Mesendoderm (in vitro differentiated cells): ENCODE measurements at regions not wholly inside any gene's neighbourhood (a gene's known extent, or its start where the extent isn't known, plus 50 kb on each side); places are given as distances from the start of the nearest gene placed in this dataset.

Experiments used
- DNase-seq: peaks from one replicate; pipeline ENCODE4 v3.0.0; 2013
- H2AK5ac ChIP-seq: 2 replicates; pipeline ENCODE4 v1.6.1; 2013; ENCODE audit warnings: low read length, inconsistent platforms
- H2BK120ac ChIP-seq: 2 replicates; pipeline ENCODE4 v1.6.1; 2013; ENCODE audit warnings: low read depth, mild to moderate bottlenecking, low read length, moderate library complexity, mixed read lengths
- H2BK15ac ChIP-seq: replicated peaks from 2 replicates; pipeline ENCODE4 v1.6.1; 2013; ENCODE audit warnings: low read depth, mild to moderate bottlenecking, moderate library complexity
- H2BK5ac ChIP-seq: 2 replicates; pipeline ENCODE4 v1.6.1; 2013; ENCODE audit warnings: low read length, inconsistent platforms
- H3K18ac ChIP-seq: 2 replicates; pipeline ENCODE4 v1.6.1; 2013; ENCODE audit warnings: mild to moderate bottlenecking, low read length, mixed read lengths
- H3K23ac ChIP-seq: one replicate; pipeline ENCODE4 v1.6.1; 2013; ENCODE audit warnings: low read length
- H3K27ac ChIP-seq: 2 replicates; pipeline ENCODE4 v1.5.1; 2013; ENCODE audit warnings: low read depth, mild to moderate bottlenecking, inconsistent platforms, low read length, moderate library complexity
- H3K27me3 ChIP-seq: 2 replicates; pipeline ENCODE4 v1.6.1; 2013; ENCODE audit warnings: low read length, control low read depth, mild to moderate bottlenecking, inconsistent platforms; ENCODE audit not compliant: insufficient read depth, poor library complexity
- H3K36me3 ChIP-seq: 2 replicates; pipeline ENCODE4 v1.6.1; 2013; ENCODE audit warnings: low read length, inconsistent platforms; ENCODE audit not compliant: control insufficient read depth, insufficient read depth
- H3K4ac ChIP-seq: one replicate; pipeline ENCODE4 v1.6.1; 2013; ENCODE audit warnings: low read depth, mild to moderate bottlenecking, low read length, moderate library complexity
- H3K4me1 ChIP-seq: 2 replicates; pipeline ENCODE4 v1.6.1; 2013; ENCODE audit warnings: low read depth, low read length, inconsistent platforms; ENCODE audit not compliant: control insufficient read depth
- H3K4me2 ChIP-seq: 2 replicates; pipeline ENCODE4 v1.6.1; 2013; ENCODE audit warnings: low read length
- H3K4me3 ChIP-seq: 2 replicates; pipeline ENCODE4 v1.5.1; 2013; ENCODE audit warnings: mild to moderate bottlenecking, low read length
- H3K56ac ChIP-seq: one replicate; pipeline ENCODE4 v1.6.1; 2013; ENCODE audit warnings: low read length
- H3K79me1 ChIP-seq: 2 replicates; pipeline ENCODE4 v1.6.1; 2013; ENCODE audit warnings: low read length, inconsistent platforms
- H3K79me2 ChIP-seq: 2 replicates; pipeline ENCODE4 v1.6.1; 2013; ENCODE audit warnings: mild to moderate bottlenecking, low read length; ENCODE audit not compliant: control insufficient read depth, insufficient read depth
- H3K9ac ChIP-seq: 2 replicates; pipeline ENCODE4 v1.6.1; 2013; ENCODE audit warnings: low read length, inconsistent platforms
- H4K5ac ChIP-seq: one replicate; pipeline ENCODE4 v1.6.1; 2013; ENCODE audit warnings: low read length
- H4K8ac ChIP-seq: one replicate; pipeline ENCODE4 v1.6.1; 2013; ENCODE audit warnings: low read depth, mild to moderate bottlenecking, control low read depth, low read length, moderate library complexity
- WGBS: extraction: QIAGEN DNeasy Blood & Tissue Kit; methylation state at CpG from one replicate; pipeline ENCODE4 v1.1.7; 2013; ENCODE audit warnings: low lambda C conversion rate, missing lambda C conversion rate; ENCODE audit not compliant: insufficient coverage; ENCODE audit errors: extremely low coverage; 5-methylcytosine and 5-hydroxymethylcytosine counted together

DNA sequence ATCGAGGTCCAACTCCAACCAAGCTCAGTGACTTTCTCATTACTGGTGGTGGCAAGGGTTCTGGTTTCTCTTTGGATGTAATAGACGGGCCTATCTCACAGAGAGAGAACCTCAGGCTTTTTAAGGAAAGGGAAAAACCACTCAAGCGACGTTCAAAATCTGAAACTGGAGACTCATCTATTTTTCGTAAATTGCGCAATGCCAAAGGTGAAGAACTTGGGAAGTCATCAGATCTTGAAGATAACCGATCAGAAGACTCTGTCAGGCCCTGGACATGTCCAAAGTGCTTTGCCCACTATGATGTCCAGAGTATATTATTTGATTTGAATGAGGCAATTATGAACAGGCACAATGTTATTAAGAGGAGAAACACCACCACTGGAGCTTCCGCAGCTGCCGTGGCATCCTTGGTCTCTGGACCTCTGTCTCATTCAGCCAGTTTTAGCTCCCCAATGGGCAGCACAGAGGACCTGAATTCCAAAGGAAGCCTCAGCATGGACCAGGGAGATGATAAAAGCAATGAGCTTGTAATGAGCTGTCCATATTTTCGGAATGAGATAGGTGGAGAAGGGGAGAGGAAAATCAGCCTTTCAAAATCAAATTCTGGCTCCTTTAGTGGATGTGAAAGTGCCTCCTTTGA lies 343.5 kb upstream of the RGS6 start:
- Histone ChIP-seq H3K27ac (no peak overlapping the region), H3K9ac (no peak overlapping the region), H3K4me3 (no peak overlapping the region), H3K56ac (no peak overlapping the region), H3K27me3 (no peaks in the 10 kb centered on the region), H3K79me1 (peaks cover 5% of the 10 kb centered on the region), H2BK15ac (no peak overlapping the region), H3K4me2 (no peak overlapping the region), H2BK5ac (no peak overlapping the region), H4K8ac (no peak overlapping the region), H3K4me1 (no peaks in the 10 kb centered on the region), H2BK120ac (no peak overlapping the region), H3K23ac (no peak overlapping the region), H3K79me2 (no peaks in the 10 kb centered on the region), H3K36me3 (no peaks in the 10 kb centered on the region), H4K5ac (no peak overlapping the region), H3K4ac (no peak overlapping the region), H2AK5ac (no peak overlapping the region), H3K18ac (no peak overlapping the region)
- no CpG with 5 or more reads among the region's 10 CpGs for WGBS
- no peak for DNase-seq

DNA sequence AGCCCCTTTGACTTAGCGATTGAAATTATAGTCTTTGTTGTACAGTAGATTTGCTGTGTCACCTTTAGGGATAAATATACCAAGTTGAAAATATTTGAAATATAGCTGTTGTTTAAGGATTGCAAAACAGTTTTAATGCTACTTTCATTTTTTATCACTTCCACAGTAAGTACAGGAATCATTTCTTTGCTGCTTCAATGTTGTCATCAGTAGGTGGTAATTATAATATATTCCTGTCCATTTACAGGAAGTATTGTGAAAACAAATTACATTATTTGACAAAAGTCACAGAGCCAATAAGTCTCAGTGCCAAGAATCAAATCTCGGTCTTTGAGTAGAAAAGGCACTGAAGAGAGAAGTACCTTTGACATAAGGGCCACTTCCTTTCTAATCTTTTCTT lies 342.6 kb upstream of the RGS6 start:
- H3K4me3 ChIP-seq, result no peak overlapping the region
- H3K56ac ChIP-seq, result no peak overlapping the region
- no peaks in the 10 kb centered on the region for H3K79me2 ChIP-seq
- H2AK5ac ChIP-seq, result no peak overlapping the region
- no peak overlapping the region for H4K5ac ChIP-seq
- DNase-seq, result no peak
- H3K4ac ChIP-seq, result no peak overlapping the region
- H3K4me2 ChIP-seq, result no peak overlapping the region
- no peaks in the 10 kb centered on the region for H3K4me1 ChIP-seq
- H2BK5ac ChIP-seq, result no peak overlapping the region
- no peak overlapping the region for H3K9ac ChIP-seq
- H3K36me3 ChIP-seq, result no peaks in the 10 kb centered on the region
- H3K27ac ChIP-seq, result no peak overlapping the region
- no peak overlapping the region for H2BK120ac ChIP-seq
- no peak overlapping the region for H2BK15ac ChIP-seq
- no CpG with 5 or more reads among the region's 2 CpGs for WGBS
- H3K18ac ChIP-seq, result no peak overlapping the region
- no peaks in the 10 kb centered on the region for H3K27me3 ChIP-seq
- peaks cover 5% of the 10 kb centered on the region for H3K79me1 ChIP-seq
- no peak overlapping the region for H4K8ac ChIP-seq
- H3K23ac ChIP-seq, result no peak overlapping the region

DNA sequence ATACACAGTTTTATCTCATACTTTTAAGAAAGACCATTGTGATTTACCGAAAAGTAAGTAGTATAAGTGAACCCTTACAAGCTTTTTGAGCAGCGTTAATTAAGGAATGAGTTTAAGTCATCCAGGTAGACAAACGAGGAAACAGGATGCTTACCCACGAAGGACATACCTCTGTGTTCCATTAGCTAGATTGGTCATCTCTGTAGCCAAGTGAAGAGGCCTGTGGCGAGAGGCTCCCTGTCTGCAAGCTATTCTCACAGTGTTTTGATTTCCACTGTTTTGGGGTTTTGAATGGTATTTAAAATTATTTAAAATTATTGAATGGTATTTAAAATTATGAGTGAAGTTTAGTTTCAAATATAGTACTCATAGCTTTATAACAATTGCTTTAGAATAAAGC lies 342.1 kb upstream of the RGS6 start:
- H4K5ac ChIP-seq, result no peak overlapping the region
- H3K18ac ChIP-seq, result no peak overlapping the region
- H2BK5ac ChIP-seq, result no peak overlapping the region
- H4K8ac ChIP-seq, result no peak overlapping the region
- H3K36me3 ChIP-seq, result no peaks in the 10 kb centered on the region
- no peak overlapping the region for H3K4ac ChIP-seq
- H3K4me1 ChIP-seq, result no peaks in the 10 kb centered on the region
- no peak overlapping the region for H2AK5ac ChIP-seq
- peaks cover 5% of the 10 kb centered on the region for H3K79me1 ChIP-seq
- H3K23ac ChIP-seq, result no peak overlapping the region
- H2BK15ac ChIP-seq, result no peak overlapping the region
- H3K4me3 ChIP-seq, result no peak overlapping the region
- DNase-seq, result no peak
- no peak overlapping the region for H3K56ac ChIP-seq
- no peak overlapping the region for H3K27ac ChIP-seq
- no peak overlapping the region for H3K4me2 ChIP-seq
- no peak overlapping the region for H3K9ac ChIP-seq
- H3K79me2 ChIP-seq, result no peaks in the 10 kb centered on the region
- no CpG with 5 or more reads among the region's 5 CpGs for WGBS
- no peaks in the 10 kb centered on the region for H3K27me3 ChIP-seq
- no peak overlapping the region for H2BK120ac ChIP-seq

DNA sequence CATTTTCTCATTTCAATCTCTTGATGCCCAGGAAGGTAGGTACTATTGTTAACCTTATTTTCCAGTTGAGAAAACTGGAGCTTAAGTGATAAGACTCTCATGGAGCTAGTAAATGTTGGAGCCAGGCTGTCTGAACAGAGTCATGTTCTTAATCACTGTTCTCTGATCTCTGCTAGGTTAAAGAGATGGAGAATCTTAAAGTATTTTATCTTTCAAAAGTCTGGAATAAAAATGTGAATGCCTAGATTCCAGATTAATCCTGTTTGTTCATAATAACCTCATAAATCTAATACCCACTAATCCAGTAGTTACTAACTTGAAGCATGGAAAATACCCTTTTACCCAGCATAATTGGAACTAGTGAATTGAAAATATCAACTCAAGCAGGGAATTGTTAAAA lies 341.0 kb upstream of the RGS6 start:
- H3K36me3 ChIP-seq, result no peaks in the 10 kb centered on the region
- no peak overlapping the region for H4K5ac ChIP-seq
- no peak overlapping the region for H3K27ac ChIP-seq
- no peak overlapping the region for H3K4me2 ChIP-seq
- no peak overlapping the region for H2BK5ac ChIP-seq
- peaks cover 5% of the 10 kb centered on the region for H3K79me1 ChIP-seq
- no peak overlapping the region for H2AK5ac ChIP-seq
- H3K56ac ChIP-seq, result no peak overlapping the region
- no peak overlapping the region for H3K23ac ChIP-seq
- H2BK120ac ChIP-seq, result no peak overlapping the region
- no peak overlapping the region for H3K4me3 ChIP-seq
- no peak overlapping the region for H3K18ac ChIP-seq
- H3K9ac ChIP-seq, result no peak overlapping the region
- DNase-seq, result no peak
- no peaks in the 10 kb centered on the region for H3K27me3 ChIP-seq
- no peak overlapping the region for H4K8ac ChIP-seq
- no peaks in the 10 kb centered on the region for H3K79me2 ChIP-seq
- H3K4ac ChIP-seq, result no peak overlapping the region
- no peak overlapping the region for H2BK15ac ChIP-seq
- H3K4me1 ChIP-seq, result no peaks in the 10 kb centered on the region

DNA sequence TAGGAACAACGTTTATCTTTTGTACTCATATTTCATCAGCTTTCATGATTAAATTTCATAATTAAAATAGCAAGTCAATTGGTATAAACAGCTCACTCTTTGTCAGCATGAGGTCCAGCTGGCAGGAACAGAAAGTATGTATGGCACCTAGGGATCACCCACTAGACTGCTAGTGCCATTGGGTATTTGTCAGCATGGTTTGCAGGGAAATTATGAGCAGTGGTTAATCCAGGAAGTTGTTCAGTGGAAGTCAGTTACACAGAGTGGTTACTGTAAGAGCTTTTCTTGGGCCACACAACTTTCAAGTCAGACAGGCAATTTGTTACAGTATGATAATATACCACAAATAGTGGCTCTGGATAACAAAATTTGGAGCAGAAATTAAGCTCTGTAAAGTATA lies 340.3 kb upstream of the RGS6 start:
- no peaks in the 10 kb centered on the region for H3K36me3 ChIP-seq
- no peak overlapping the region for H3K4ac ChIP-seq
- no peak overlapping the region for H4K8ac ChIP-seq
- H3K79me1 ChIP-seq, result peaks cover 2% of the 10 kb centered on the region
- no CpG with 5 or more reads among the region's 1 CpG for WGBS
- H2BK5ac ChIP-seq, result no peak overlapping the region
- H3K4me3 ChIP-seq, result no peak overlapping the region
- H3K27ac ChIP-seq, result no peak overlapping the region
- no peak overlapping the region for H3K23ac ChIP-seq
- no peaks in the 10 kb centered on the region for H3K79me2 ChIP-seq
- H4K5ac ChIP-seq, result no peak overlapping the region
- no peak overlapping the region for H3K4me2 ChIP-seq
- no peaks in the 10 kb centered on the region for H3K4me1 ChIP-seq
- no peak overlapping the region for H3K56ac ChIP-seq
- no peak overlapping the region for H3K9ac ChIP-seq
- DNase-seq, result no peak
- H2AK5ac ChIP-seq, result no peak overlapping the region
- no peak overlapping the region for H2BK15ac ChIP-seq
- H3K18ac ChIP-seq, result no peak overlapping the region
- H3K27me3 ChIP-seq, result no peaks in the 10 kb centered on the region
- H2BK120ac ChIP-seq, result no peak overlapping the region

DNA sequence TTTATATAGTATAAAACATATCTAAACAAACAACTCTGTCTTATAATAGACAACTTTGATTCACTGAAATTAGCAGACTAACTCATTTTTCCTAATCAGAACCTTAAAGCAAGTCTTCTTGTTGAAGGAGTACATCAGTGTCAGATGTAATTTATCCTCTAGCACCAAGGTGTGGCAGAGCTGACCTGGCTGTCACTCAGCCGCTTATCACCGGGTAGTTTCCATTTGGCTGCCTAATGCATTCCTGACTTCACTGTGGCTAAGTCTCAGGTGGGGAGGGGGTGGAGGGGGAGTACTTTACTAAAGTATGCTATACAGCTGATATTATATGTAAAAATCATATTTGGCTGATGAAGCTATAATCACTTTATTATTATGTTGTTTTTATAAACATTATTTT lies 339.9 kb upstream of the RGS6 start:
- Histone ChIP-seq H2BK5ac (no peak overlapping the region), H3K4me1 (no peaks in the 10 kb centered on the region), H3K9ac (no peak overlapping the region), H3K4me3 (no peak overlapping the region), H2AK5ac (no peak overlapping the region), H2BK15ac (no peak overlapping the region), H3K27me3 (no peaks in the 10 kb centered on the region), H3K79me2 (no peaks in the 10 kb centered on the region), H3K4ac (no peak overlapping the region), H3K23ac (no peak overlapping the region), H3K4me2 (no peak overlapping the region), H2BK120ac (no peak overlapping the region), H3K27ac (no peak overlapping the region), H4K8ac (no peak overlapping the region), H3K79me1 (peaks cover 2% of the 10 kb centered on the region), H3K36me3 (no peaks in the 10 kb centered on the region), H3K56ac (no peak overlapping the region), H3K18ac (no peak overlapping the region), H4K5ac (no peak overlapping the region)
- DNase-seq, result peak; percentile 50
- no CpG with 5 or more reads among the region's 2 CpGs for WGBS
